HUDEP-2 (cell line): ENCODE measurements at regions not wholly inside any gene's neighbourhood (a gene's known extent, or its start where the extent isn't known, plus 50 kb on each side); places are given as distances from the start of the nearest gene placed in this dataset.

Experiments
- DNase-seq, 76 experiments: peaks; one replicate each; lab custom pipeline; 2025; ENCODE audit not compliant: unreplicated experiment in 76 of 76; lab: John Stamatoyannopoulos, UW

DNA sequence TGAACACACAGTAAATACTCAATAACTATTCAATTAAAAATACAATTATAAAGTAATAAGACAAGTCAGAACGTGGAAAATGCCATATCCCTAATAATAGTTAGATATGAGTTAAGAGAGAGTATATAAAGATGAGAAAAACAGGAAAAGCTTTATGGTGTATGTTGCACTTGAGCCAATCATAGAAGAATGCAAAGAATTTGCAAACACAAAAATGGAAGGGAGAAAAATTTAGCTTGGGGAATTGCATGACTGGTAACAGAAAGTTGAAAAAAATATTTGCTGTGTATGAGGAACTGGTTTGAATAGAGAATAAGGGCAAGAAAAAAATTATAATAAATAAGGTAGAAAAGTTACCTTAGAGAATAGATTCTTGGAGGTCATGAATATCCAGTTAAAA lies 739.6 kb upstream of the CXADR start:
- DNase-seq: no peak

DNA sequence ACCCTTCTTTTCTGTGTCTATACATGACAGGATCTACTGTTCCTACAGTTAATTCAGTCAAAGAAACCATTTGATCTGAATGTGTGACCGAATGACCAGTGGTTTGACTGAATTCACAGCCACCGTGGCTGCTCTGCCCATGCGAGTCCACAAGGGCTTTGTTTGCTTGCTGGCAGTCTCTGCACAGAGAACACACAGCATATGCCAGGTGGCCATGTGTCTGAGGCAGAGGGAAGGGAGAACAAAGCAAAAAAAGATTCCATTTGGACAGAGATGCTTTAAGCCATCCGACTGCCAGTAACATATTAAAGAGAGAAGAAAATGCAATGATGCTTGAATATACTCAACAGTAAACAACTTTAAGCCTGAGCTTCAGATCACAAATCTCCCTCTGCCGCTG lies 737.8 kb upstream of the CXADR start:
- no peak for DNase-seq

- no peak for DNase-seq
Measured at GRCh38 chr21:16777041-16777720, 735.7 kb upstream of the CXADR start.

- no peak for DNase-seq
Measured at GRCh38 chr21:16788584-16788983, 724.3 kb upstream of the CXADR start.

DNA sequence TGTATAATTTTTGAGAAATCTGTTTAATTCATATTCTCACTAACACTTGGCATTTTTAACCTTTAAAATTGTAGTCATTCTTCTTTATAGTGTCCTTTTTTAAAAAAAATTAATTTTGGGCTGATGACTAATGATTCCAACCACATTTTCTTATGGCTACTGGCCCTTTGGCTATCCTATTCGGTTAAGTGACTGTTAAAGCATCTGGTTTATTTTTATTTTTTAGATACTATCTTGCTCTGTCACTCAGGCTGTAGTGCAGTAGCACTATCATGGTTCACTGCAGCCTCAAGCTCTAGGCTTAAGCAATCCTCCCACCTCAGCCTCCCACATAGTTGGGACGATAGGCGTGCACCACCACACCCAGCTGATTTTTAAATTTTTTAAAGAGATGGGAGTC lies 723.2 kb upstream of the CXADR start:
- DNase-seq: peak in 4 of 76 experiments; percentile 6 to 10 (median 8)

GRCh38 chr21:16792101-16792500 lies 720.7 kb upstream of the CXADR start:
- DNase-seq: no peak

GRCh38 chr21:16794950-16795349 lies 717.9 kb upstream of the CXADR start:
- DNase-seq: no peak

- DNase-seq: no peak
Measured at GRCh38 chr21:16796776-16797175, 716.1 kb upstream of the CXADR start.

DNA sequence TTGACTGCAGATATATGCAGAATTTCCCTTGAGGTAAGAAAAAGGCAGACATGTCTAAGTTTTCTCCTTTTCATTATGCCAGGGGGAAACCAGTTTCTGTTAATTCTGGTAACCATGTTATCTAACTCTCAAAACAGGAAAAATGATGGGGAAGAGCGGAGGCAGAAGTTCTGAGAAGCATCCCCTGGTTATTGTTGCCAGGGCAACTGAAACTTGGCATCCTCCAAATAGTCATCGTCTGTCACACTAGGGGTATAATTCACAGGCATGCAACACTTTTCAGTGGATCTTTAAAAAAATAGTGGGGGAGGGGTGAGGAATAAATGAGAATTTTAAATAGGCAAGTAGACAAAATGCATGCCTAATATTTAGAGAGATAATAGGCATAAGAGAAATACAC lies 715.3 kb upstream of the CXADR start:
- no peak for DNase-seq

- DNase-seq: no peak
Measured at GRCh38 chr21:16797966-16798365, 714.9 kb upstream of the CXADR start.

GRCh38 chr21:16800536-16801275 lies 712.1 kb upstream of the CXADR start:
- no peak for DNase-seq

DNA sequence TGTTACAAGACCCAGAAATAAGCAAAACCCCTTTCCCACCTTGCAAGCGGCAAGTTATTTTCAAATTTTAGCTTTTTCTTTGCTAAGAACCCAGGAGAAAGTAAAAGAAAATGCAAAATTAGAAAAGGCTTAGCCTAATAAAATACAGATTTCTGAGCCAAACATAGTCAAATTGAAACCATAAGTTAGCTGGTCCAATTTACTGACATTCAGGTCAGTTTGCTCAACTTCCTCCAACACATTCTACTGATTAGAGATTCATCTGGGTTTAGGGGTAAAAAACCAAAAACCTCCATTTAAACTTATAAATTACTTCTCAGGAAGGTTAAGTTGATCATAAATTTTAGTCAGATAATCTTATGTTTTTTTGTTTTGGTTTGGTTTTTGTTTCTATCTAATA lies 701.8 kb upstream of the CXADR start:
- DNase-seq: no peak

- DNase-seq: no peak
Measured at GRCh38 chr21:16811970-16812369, 700.9 kb upstream of the CXADR start.

- DNase-seq: no peak
Measured at GRCh38 chr21:16815243-16815642, 697.6 kb upstream of the CXADR start.

- DNase-seq: no peak
Measured at GRCh38 chr21:16821588-16821987, 691.3 kb upstream of the CXADR start.

DNA sequence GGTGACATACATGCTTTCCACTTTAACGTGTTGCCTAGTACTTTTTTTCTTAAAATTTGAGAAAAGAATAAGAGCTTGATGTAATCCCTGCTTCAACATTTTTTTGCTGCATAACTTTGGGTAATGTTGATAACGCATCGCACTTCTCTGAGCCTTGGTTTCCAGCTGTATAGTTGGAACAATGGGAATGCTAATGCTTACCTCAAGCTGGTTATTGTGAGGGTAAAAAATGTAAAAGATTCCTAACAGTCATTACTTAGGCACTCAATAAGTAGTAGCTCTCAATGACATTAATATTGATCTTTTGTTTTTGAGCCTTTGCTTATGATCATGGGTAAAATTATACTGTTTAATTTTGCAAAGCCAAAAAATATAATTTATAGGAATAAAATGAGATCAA lies 683.3 kb upstream of the CXADR start:
- no peak for DNase-seq

- no peak for DNase-seq
Measured at GRCh38 chr21:16832791-16833190, 680.1 kb upstream of the CXADR start.

DNA sequence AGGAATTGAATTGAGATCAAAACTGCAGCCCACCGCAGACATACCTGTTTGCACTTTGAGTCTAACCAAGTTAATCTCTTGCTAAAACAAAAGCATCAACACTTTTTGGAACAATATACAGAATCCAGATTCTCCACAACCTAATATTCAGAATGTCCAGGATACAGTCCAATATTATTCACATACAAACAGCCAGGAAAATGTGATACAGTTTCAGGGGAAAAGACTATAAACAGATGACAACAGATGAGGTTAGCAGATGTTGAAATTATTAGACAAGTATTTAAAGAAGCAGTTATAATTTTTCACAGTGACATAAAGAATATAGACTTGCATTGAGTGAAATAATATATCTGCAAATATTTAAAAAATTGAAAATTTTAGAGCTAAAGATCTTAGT lies 678.1 kb upstream of the CXADR start:
- DNase-seq: no peak

GRCh38 chr21:16837321-16837720 lies 675.5 kb upstream of the CXADR start:
- no peak for DNase-seq

GRCh38 chr21:16837721-16838120 lies 675.1 kb upstream of the CXADR start:
- DNase-seq: no peak

DNA sequence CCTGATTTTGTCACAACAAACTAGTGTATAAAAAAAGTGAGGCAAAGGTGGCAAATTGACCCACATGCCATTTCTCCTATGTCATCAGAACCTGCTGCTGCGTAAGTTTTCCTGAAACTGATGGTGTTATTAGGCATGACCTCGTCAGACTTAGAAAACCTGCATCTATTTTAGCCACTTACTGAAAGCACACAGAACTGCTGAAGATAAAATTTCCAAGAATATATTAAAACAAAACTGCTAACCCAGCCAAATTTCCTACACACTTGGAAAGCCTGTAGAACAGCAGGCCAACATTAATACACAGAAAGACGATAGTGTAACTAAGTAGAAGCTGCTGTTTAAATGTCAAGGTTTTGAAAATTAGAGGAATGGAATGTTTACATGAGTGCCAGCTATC lies 674.5 kb upstream of the CXADR start:
- DNase-seq: no peak

DNA sequence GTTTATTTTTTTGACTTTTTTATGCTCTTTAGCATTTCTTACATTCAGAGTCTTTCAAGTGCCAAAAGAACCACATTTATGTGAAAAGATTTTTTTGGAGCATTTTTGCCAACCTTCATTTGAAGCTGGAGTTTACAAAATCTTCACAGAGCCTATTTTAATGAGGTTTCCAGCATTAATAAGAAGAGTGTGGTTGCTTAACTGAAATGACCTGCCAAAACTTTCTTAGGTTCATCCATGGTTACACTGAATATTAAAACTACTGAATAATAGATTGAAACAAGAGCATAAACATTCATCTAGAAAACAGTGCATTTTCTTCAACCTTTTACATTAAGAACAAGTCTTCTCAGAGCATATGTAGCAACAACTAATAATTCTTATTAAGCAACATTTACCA lies 672.3 kb upstream of the CXADR start:
- DNase-seq: no peak
